ENCODE measurements at regions not wholly inside any gene's neighbourhood (a gene's known extent, or its start where the extent isn't known, plus 50 kb on each side); places are given as distances from the start of the nearest gene placed in this dataset.

DNA sequence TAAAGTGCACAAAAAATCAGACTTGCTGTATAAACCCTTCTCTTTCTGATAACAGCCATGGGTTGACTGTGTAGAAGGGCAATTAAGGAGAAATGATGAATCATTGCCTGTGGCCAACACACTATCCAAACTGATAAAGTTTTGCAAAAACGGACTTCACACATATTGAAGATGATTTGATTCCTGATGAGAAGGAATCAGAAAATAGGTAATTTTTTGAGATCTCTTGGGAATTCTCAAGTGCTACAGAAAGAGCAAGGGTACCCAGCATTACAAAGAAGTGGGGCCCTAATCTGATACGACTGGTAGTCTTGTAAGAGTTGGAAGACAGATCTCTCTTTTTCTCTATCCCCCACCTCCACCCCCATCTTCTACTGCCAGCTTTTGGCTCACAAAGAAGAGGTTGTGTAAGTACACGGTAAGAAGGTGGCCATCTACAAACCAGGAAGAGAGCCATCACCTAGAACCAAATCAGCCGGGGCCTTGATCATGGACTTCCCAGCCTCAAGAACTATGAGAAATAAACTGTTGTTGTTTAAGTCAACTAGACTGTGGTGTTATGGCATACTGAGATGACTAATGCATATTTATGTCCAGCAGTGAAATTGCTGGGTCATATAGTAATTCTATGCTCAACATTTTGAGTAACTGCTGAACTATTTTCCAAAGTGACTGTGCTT lies 254.7 kb downstream of the EDEM1 start:
- CTCF ChIA-PET, result no interaction called here
- no peak for TF ChIP-seq CTCF (IDR thresholded peaks at IDR 0.05; ENCODE audit: unreplicated experiment)
- H3K4me1 Mint-ChIP-seq (ENCODE audit: low read depth, unreplicated experiment), result no peaks in the 10 kb centered on the region
- H3K27ac Mint-ChIP-seq (ENCODE audit: unreplicated experiment), result no peak overlapping the region
- H3K27me3 Mint-ChIP-seq (ENCODE audit: unreplicated experiment), result no peaks in the 10 kb centered on the region
- no peaks in the 10 kb centered on the region for H3K9me3 Mint-ChIP-seq (ENCODE audit: low read depth, unreplicated experiment)
- no peak for DNase-seq
- H3K36me3 Mint-ChIP-seq (ENCODE audit: insufficient read depth, unreplicated experiment), result no peaks in the 10 kb centered on the region
- intact Hi-C loops (cut with micrococcal nuclease; ENCODE audit: unreplicated experiment), result no loop called here
- H3K4me3 Mint-ChIP-seq (ENCODE audit: low read depth, unreplicated experiment), result no peak overlapping the region
- BruUV-seq (replicated peaks), result no TSS peak

- Mint-ChIP-seq H3K27me3 (ENCODE audit: unreplicated experiment) (no peaks in the 10 kb centered on the region), H3K27ac (ENCODE audit: unreplicated experiment) (no peak overlapping the region), H3K4me3 (ENCODE audit: low read depth, unreplicated experiment) (no peak overlapping the region), H3K36me3 (ENCODE audit: insufficient read depth, unreplicated experiment) (no peaks in the 10 kb centered on the region), H3K4me1 (ENCODE audit: low read depth, unreplicated experiment) (no peaks in the 10 kb centered on the region), H3K9me3 (ENCODE audit: low read depth, unreplicated experiment) (no peaks in the 10 kb centered on the region)
- DNase-seq, result no peak
- intact Hi-C loops (cut with micrococcal nuclease; ENCODE audit: unreplicated experiment), result no loop called here
- BruUV-seq (replicated peaks), result no TSS peak
- TF ChIP-seq CTCF (IDR thresholded peaks at IDR 0.05; ENCODE audit: unreplicated experiment), result no peak
- CTCF ChIA-PET, result no interaction called here
Measured at GRCh38 chr3:5442786-5443138, 255.3 kb downstream of the EDEM1 start.

DNA sequence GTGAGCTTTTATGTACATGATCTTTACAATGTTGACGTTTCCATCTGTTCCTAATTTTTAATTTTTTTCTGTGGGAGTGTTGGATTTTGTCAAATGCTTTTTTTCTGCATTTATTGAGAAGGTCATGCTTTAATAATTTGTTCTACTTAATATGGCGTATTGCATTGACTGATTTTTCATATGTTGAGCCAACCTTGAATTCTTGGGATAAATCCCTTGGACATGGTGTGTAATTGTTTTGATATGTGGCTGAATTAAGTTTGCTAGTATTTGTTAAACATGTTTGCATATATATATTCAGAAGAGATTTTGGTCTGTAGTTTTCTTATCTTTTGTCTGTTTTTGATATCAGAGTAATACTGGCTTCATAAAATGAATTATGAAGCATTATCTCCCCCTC lies 256.7 kb downstream of the EDEM1 start:
- H3K4me1 Mint-ChIP-seq (ENCODE audit: low read depth, unreplicated experiment), result no peaks in the 10 kb centered on the region
- no peak for DNase-seq
- no peaks in the 10 kb centered on the region for H3K9me3 Mint-ChIP-seq (ENCODE audit: low read depth, unreplicated experiment)
- no TSS peak for BruUV-seq (replicated peaks)
- H3K27ac Mint-ChIP-seq (ENCODE audit: unreplicated experiment), result no peak overlapping the region
- intact Hi-C loops (cut with micrococcal nuclease; ENCODE audit: unreplicated experiment), result no loop called here
- no peak for TF ChIP-seq CTCF (IDR thresholded peaks at IDR 0.05; ENCODE audit: unreplicated experiment)
- H3K36me3 Mint-ChIP-seq (ENCODE audit: insufficient read depth, unreplicated experiment), result no peaks in the 10 kb centered on the region
- CTCF ChIA-PET, result no interaction called here
- no peak overlapping the region for H3K4me3 Mint-ChIP-seq (ENCODE audit: low read depth, unreplicated experiment)
- no peaks in the 10 kb centered on the region for H3K27me3 Mint-ChIP-seq (ENCODE audit: unreplicated experiment)

- H3K27me3 Mint-ChIP-seq (ENCODE audit: unreplicated experiment), result no peaks in the 10 kb centered on the region
- intact Hi-C loops (cut with micrococcal nuclease; ENCODE audit: unreplicated experiment), result no loop called here
- no peaks in the 10 kb centered on the region for H3K9me3 Mint-ChIP-seq (ENCODE audit: low read depth, unreplicated experiment)
- H3K36me3 Mint-ChIP-seq (ENCODE audit: insufficient read depth, unreplicated experiment), result no peaks in the 10 kb centered on the region
- no peak overlapping the region for H3K27ac Mint-ChIP-seq (ENCODE audit: unreplicated experiment)
- no peak for TF ChIP-seq CTCF (IDR thresholded peaks at IDR 0.05; ENCODE audit: unreplicated experiment)
- H3K4me3 Mint-ChIP-seq (ENCODE audit: low read depth, unreplicated experiment), result no peak overlapping the region
- DNase-seq, result no peak
- no peaks in the 10 kb centered on the region for H3K4me1 Mint-ChIP-seq (ENCODE audit: low read depth, unreplicated experiment)
- no TSS peak for BruUV-seq (replicated peaks)
- CTCF ChIA-PET, result no interaction called here
Measured at GRCh38 chr3:5445676-5446201, 258.2 kb downstream of the EDEM1 start.

All from Calu3 (cell line).